Heart left ventricle (tissue), 13 donors: ENCODE measurements at regions not wholly inside any gene's neighbourhood (a gene's known extent, or its start where the extent isn't known, plus 50 kb on each side); places are given as distances from the start of the nearest gene placed in this dataset.

Source experiments
- POLR2A ChIP-seq, 2 donors: fragments of 450-650 bp; IDR thresholded peaks; one replicate each; pipeline ENCODE4 v1.6.1; 2017; ENCODE audit warnings: antibody characterized with exemption in 2 of 2, mild to moderate bottlenecking in 2 of 2, moderate library complexity in 2 of 2
- TF ChIP-seq, protein P1 (sequence below), 12 donors: fragments of 200-600 bp; sonication (generic) in 4 of 12; IDR thresholded peaks; one replicate each; pipeline versions ENCODE4 v1.5.0 to v1.8.0; 2018 to 2022; ENCODE audit warnings: antibody characterized with exemption in 12 of 12, mild to moderate bottlenecking in 5 of 12
- donor health status: ischemic (EF 13 %, LVEDD 7.1; RV severe dilation, severe dysfunction).
- donor health status: DM: no; HTN: yes; CAD: no.
- donor health status: DM: no; HTN: no; CAD: no.
- donor health status: ischemic (EF 25% LVEDD 6.9; RV normal size, moderate dysfunction).
- donor health status: ischemic (EF 25% LVEDD 5.7; RV mildly dilated, moderate dysfunction).
- donor health status: ischemic (EF 35%, LVEDD 5.7; RV mildly dilated, moderate dysfunction).
- donor health status: nonischemic (EF 11% LVEDD 7.7; RV severe dilation, severe dysfunction).
- donor health status: DM: yes; HTN: yes; CAD: no.
- donor health status: PGD.
- donor health status: ischemic (EF 29% LVEDD 5.4; RV normal size, mild dysfunction).
- donor health status: nonischemic (EF 23%, LVEDD 6.1; RV moderate dilation, normal function).

DNA sequence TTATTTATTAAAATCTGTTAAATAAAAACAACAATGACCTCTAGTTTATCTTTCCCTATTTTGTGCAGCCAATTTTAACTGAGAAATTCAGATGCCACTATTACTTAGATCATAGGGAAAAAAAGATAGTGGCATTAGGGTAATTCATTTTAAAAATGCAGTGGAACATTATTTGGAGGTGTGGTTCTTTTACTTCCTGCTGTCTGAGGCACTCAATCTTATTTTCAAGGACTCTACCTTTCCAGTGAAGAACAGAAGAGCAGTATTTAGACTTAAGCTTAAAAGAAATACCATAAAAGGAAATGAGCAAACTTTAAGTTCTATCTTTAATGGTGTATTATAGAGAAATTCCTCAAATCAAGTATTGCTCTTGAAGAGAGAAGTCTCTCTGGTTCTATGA is 342.6 kb upstream of the KLF12 start:
- TF ChIP-seq, protein P1, sequence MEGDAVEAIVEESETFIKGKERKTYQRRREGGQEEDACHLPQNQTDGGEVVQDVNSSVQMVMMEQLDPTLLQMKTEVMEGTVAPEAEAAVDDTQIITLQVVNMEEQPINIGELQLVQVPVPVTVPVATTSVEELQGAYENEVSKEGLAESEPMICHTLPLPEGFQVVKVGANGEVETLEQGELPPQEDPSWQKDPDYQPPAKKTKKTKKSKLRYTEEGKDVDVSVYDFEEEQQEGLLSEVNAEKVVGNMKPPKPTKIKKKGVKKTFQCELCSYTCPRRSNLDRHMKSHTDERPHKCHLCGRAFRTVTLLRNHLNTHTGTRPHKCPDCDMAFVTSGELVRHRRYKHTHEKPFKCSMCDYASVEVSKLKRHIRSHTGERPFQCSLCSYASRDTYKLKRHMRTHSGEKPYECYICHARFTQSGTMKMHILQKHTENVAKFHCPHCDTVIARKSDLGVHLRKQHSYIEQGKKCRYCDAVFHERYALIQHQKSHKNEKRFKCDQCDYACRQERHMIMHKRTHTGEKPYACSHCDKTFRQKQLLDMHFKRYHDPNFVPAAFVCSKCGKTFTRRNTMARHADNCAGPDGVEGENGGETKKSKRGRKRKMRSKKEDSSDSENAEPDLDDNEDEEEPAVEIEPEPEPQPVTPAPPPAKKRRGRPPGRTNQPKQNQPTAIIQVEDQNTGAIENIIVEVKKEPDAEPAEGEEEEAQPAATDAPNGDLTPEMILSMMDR (IDR thresholded peaks at IDR 0.05) = no peak
- TF ChIP-seq POLR2A (IDR thresholded peaks at IDR 0.05) = no peak
